Loucy (cell line): ENCODE measurements at regions not wholly inside any gene's neighbourhood (a gene's known extent, or its start where the extent isn't known, plus 50 kb on each side); places are given as distances from the start of the nearest gene placed in this dataset.

ENCODE experiments used
- H2AFZ ChIP-seq: fragments of 200-600 bp; sonication (generic); 2 replicates; pipeline ENCODE4 v1.6.0; 2016; ENCODE audit warnings: antibody characterized with exemption, mild to moderate bottlenecking, low read length, moderate library complexity
- H3F3A ChIP-seq: fragments of 200-600 bp; 2 replicates; pipeline ENCODE4 v1.6.0; 2016; ENCODE audit warnings: antibody characterized with exemption, low read depth, mild to moderate bottlenecking
- H3K27me3 ChIP-seq: fragments of 200-600 bp; sonication (generic); 2 replicates; pipeline ENCODE4 v1.6.1; 2014; ENCODE audit warnings: low read length, mild to moderate bottlenecking; ENCODE audit not compliant: insufficient read depth, poor library complexity, severe bottlenecking
- H3K36me3 ChIP-seq: fragments of 200-600 bp; sonication (generic); 2 replicates; pipeline ENCODE4 v1.6.1; 2016; ENCODE audit warnings: low read length; ENCODE audit not compliant: insufficient read depth
- H3K4me1 ChIP-seq: fragments of 200-600 bp; sonication (generic); 2 replicates; pipeline ENCODE4 v1.5.1; 2014; ENCODE audit warnings: low read length, mild to moderate bottlenecking; ENCODE audit not compliant: insufficient read depth, poor library complexity, severe bottlenecking
- H3K4me2 ChIP-seq: fragments of 200-600 bp; sonication (generic); 2 replicates; pipeline ENCODE4 v1.6.0; 2014; ENCODE audit warnings: antibody characterized with exemption, low read length, low read depth, mild to moderate bottlenecking; ENCODE audit not compliant: poor library complexity, severe bottlenecking
- H3K4me3 ChIP-seq: fragments of 200-600 bp; sonication (generic); 2 replicates; pipeline ENCODE4 v1.5.1; 2014; ENCODE audit warnings: low read length, mild to moderate bottlenecking, mixed read lengths; ENCODE audit not compliant: poor library complexity, severe bottlenecking
- H3K79me2 ChIP-seq: fragments of 200-600 bp; sonication (generic); 2 replicates; pipeline ENCODE4 v1.6.1; 2014; ENCODE audit warnings: low read length; ENCODE audit not compliant: insufficient read depth
- H3K9ac ChIP-seq: fragments of 200-600 bp; sonication (generic); 2 replicates; pipeline ENCODE4 v1.6.0; 2014; ENCODE audit warnings: mild to moderate bottlenecking, low read depth, low read length, moderate library complexity; ENCODE audit not compliant: poor library complexity, severe bottlenecking
- H3K9me2 ChIP-seq: fragments of 200-600 bp; sonication (generic); replicated peaks from 2 replicates; pipeline ENCODE4 v1.6.1; 2016; ENCODE audit warnings: low read depth, low read length, mixed read lengths
- H3K9me3 ChIP-seq: fragments of 200-600 bp; sonication (generic); 2 replicates; pipeline ENCODE4 v1.6.1; 2014; ENCODE audit warnings: mild to moderate bottlenecking, antibody characterized with exemption, low read length, low read depth; ENCODE audit not compliant: insufficient read depth
- H4K20me1 ChIP-seq: fragments of 200-600 bp; sonication (generic); 2 replicates; pipeline ENCODE4 v1.6.0; 2014; ENCODE audit warnings: antibody characterized with exemption, low read length, mild to moderate bottlenecking; ENCODE audit not compliant: insufficient read depth, poor library complexity, severe bottlenecking
- EZH2phosphoT487 ChIP-seq: fragments of 200-600 bp; IDR thresholded peaks from 2 replicates; pipeline ENCODE4 v1.6.1; 2018; ENCODE audit warnings: antibody characterized with exemption, mild to moderate bottlenecking, moderate library complexity, borderline replicate concordance
- TF ChIP-seq, protein P1 (sequence below): fragments of 200-600 bp; sonication (generic); conservative IDR thresholded peaks from 2 replicates; pipeline ENCODE4 v1.5.1; 2014; ENCODE audit warnings: mild to moderate bottlenecking, antibody characterized with exemption, low read length

DNA sequence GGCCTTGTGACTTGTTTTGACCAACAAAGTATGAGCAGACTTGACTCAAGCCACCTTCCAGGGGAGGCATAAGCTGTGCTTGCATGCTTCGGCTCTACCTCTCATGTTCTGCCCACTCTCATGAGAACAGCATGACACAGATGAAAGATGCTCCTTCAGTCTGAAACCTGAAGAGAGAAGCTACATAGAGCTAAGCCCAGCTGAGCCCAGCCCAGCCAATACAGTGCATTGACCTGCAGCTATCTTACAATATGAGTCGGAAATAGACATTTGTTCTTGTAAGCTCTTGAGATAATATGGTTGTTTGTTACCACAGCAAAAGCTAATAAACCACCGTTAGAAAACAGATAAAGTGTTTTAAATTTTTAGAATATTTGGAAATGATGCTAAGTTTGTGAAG lies 426.7 kb upstream of the PKDCC start:
- Histone ChIP-seq H2AFZ (no peak overlapping the region), H3K79me2 (no peaks in the 10 kb centered on the region), H3K4me1 (no peaks in the 10 kb centered on the region), H3K36me3 (no peaks in the 10 kb centered on the region), H3K9ac (no peak overlapping the region), H3K9me2 (no peaks in the 10 kb centered on the region), H3K27me3 (no peaks in the 10 kb centered on the region), H3K4me2 (no peak overlapping the region), H3K4me3 (no peak overlapping the region), H3F3A (no peaks in the 10 kb centered on the region), H4K20me1 (no peaks in the 10 kb centered on the region), H3K9me3 (no peaks in the 10 kb centered on the region)
- TF ChIP-seq EZH2phosphoT487, result no peak
- TF ChIP-seq, protein P1, sequence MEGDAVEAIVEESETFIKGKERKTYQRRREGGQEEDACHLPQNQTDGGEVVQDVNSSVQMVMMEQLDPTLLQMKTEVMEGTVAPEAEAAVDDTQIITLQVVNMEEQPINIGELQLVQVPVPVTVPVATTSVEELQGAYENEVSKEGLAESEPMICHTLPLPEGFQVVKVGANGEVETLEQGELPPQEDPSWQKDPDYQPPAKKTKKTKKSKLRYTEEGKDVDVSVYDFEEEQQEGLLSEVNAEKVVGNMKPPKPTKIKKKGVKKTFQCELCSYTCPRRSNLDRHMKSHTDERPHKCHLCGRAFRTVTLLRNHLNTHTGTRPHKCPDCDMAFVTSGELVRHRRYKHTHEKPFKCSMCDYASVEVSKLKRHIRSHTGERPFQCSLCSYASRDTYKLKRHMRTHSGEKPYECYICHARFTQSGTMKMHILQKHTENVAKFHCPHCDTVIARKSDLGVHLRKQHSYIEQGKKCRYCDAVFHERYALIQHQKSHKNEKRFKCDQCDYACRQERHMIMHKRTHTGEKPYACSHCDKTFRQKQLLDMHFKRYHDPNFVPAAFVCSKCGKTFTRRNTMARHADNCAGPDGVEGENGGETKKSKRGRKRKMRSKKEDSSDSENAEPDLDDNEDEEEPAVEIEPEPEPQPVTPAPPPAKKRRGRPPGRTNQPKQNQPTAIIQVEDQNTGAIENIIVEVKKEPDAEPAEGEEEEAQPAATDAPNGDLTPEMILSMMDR, result no peak

DNA sequence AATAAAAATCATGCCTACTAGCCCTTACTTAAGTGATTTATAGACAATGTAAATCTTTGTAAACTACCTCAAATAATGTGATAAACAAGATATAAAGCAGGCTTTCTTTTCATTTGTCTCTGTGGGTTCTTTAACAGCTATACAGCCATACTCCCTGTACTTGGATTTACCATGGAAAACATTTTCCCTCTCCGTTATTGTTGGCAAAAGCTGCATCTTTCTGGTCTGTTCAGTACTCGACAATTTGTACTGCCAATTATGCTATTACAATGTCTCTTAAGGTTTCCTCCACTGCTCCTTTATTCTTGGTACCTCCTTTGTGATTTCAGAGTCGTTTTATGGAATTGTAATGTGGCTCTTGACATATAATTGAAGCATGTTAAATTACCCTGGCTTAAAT lies 426.3 kb upstream of the PKDCC start:
- no peaks in the 10 kb centered on the region for H4K20me1 ChIP-seq
- H3F3A ChIP-seq, result no peaks in the 10 kb centered on the region
- H3K4me3 ChIP-seq, result no peak overlapping the region
- no peaks in the 10 kb centered on the region for H3K9me3 ChIP-seq
- H3K9ac ChIP-seq, result no peak overlapping the region
- H3K36me3 ChIP-seq, result no peaks in the 10 kb centered on the region
- no peak overlapping the region for H2AFZ ChIP-seq
- no peaks in the 10 kb centered on the region for H3K4me1 ChIP-seq
- no peak for TF ChIP-seq EZH2phosphoT487
- TF ChIP-seq, protein P1, result no peak
- H3K9me2 ChIP-seq, result no peaks in the 10 kb centered on the region
- no peak overlapping the region for H3K4me2 ChIP-seq
- H3K27me3 ChIP-seq, result no peaks in the 10 kb centered on the region
- H3K79me2 ChIP-seq, result no peaks in the 10 kb centered on the region

DNA sequence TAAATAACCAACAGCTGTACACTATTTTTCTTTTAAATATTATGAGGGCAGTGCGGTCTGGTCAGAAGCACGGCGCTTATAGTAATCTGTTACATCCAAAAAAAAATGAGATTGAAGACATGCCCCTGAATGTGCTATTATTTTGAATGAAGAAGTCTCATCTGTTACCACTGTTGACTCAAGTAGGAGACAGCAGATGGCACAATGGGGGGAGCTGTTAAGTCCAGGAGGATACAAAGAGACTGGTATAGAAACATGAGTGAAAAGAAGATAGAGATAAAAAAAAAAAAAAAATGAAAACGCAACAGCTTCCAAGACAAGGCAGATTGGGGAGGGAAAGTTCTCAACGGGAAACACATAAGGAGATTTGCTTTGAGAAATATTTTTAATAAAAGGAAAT lies 425.5 kb upstream of the PKDCC start:
- Histone ChIP-seq H3K4me1 (no peaks in the 10 kb centered on the region), H4K20me1 (no peaks in the 10 kb centered on the region), H3K9me2 (no peaks in the 10 kb centered on the region), H3K36me3 (no peaks in the 10 kb centered on the region), H2AFZ (no peak overlapping the region), H3K9me3 (no peaks in the 10 kb centered on the region), H3K9ac (no peak overlapping the region), H3F3A (no peaks in the 10 kb centered on the region), H3K4me2 (no peak overlapping the region), H3K27me3 (no peaks in the 10 kb centered on the region), H3K79me2 (no peaks in the 10 kb centered on the region), H3K4me3 (no peak overlapping the region)
- no peak for TF ChIP-seq EZH2phosphoT487
- TF ChIP-seq, protein P1, result no peak
